Stomach (tissue), 4 donors: ENCODE measurements at regions not wholly inside any gene's neighbourhood (a gene's known extent, or its start where the extent isn't known, plus 50 kb on each side); places are given as distances from the start of the nearest gene placed in this dataset.

Source experiments
- EP300 ChIP-seq: sonication (generic); formaldehyde crosslinking; IDR thresholded peaks from one replicate; pipeline ENCODE4 v1.6.1; 2017; ENCODE audit warnings: antibody characterized with exemption
- POLR2A ChIP-seq, 4 donors: fragments of 450-650 bp; IDR thresholded peaks; one replicate each; pipeline ENCODE4 v1.6.1; 2016; ENCODE audit warnings: antibody characterized with exemption in 4 of 4, control low read depth in 2 of 4, mild to moderate bottlenecking in 1 of 4, moderate library complexity in 1 of 4
- POLR2AphosphoS5 ChIP-seq, 3 donors: sonication (generic); formaldehyde crosslinking; IDR thresholded peaks; one replicate each; pipeline ENCODE4 v1.6.1; 2016; ENCODE audit warnings: antibody characterized with exemption in 3 of 3
- TF ChIP-seq, protein P1 (sequence below), 7 experiments: fragments of 450-650 bp in 4 of 7; fragments of 200-600 bp in 3 of 7; sonication (generic) in 3 of 7; IDR thresholded peaks; one replicate each; pipeline ENCODE4 v1.5.1; 2016 to 2019; ENCODE audit warnings: antibody characterized with exemption in 7 of 7, control low read depth in 2 of 7, mild to moderate bottlenecking in 1 of 7

DNA sequence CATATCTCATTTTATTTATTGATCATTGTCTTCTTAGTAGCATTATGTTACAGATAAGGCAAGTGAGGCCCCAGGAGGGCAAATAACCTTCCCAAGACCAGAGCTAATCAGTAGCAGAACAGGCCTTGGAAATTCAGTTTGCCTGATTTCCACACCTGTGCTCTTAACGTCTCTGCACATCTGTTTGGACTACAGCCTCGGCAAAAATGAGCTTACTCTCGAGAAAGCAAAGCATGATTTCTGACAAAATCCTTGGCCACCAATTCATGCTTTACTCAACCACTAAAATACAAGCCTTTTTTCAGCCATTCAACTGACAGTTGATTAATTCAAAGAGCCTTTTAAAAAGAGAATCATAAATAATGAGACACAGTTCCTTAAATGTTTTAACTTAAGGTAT lies 309.3 kb upstream of the HTR2A start:
- TF ChIP-seq, protein P1, sequence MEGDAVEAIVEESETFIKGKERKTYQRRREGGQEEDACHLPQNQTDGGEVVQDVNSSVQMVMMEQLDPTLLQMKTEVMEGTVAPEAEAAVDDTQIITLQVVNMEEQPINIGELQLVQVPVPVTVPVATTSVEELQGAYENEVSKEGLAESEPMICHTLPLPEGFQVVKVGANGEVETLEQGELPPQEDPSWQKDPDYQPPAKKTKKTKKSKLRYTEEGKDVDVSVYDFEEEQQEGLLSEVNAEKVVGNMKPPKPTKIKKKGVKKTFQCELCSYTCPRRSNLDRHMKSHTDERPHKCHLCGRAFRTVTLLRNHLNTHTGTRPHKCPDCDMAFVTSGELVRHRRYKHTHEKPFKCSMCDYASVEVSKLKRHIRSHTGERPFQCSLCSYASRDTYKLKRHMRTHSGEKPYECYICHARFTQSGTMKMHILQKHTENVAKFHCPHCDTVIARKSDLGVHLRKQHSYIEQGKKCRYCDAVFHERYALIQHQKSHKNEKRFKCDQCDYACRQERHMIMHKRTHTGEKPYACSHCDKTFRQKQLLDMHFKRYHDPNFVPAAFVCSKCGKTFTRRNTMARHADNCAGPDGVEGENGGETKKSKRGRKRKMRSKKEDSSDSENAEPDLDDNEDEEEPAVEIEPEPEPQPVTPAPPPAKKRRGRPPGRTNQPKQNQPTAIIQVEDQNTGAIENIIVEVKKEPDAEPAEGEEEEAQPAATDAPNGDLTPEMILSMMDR (IDR thresholded peaks at IDR 0.05) = no peak
- TF ChIP-seq EP300 (no peak), POLR2A (IDR thresholded peaks at IDR 0.05) (no peak), POLR2AphosphoS5 (IDR thresholded peaks at IDR 0.05) (no peak)
